Erythroblast (primary cell): ENCODE measurements at regions not wholly inside any gene's neighbourhood (a gene's known extent, or its start where the extent isn't known, plus 50 kb on each side); places are given as distances from the start of the nearest gene placed in this dataset.

ENCODE experiments used
- GATA1 ChIP-seq: IDR thresholded peaks from 2 replicates; pipeline ENCODE4 v1.6.1; 2011; ENCODE audit warnings: low read depth, mild to moderate bottlenecking, control low read depth, low read length, moderate library complexity
- POLR2A ChIP-seq: IDR thresholded peaks from 2 replicates; pipeline ENCODE4 v1.6.1; 2011; ENCODE audit warnings: mild to moderate bottlenecking, low read length

DNA sequence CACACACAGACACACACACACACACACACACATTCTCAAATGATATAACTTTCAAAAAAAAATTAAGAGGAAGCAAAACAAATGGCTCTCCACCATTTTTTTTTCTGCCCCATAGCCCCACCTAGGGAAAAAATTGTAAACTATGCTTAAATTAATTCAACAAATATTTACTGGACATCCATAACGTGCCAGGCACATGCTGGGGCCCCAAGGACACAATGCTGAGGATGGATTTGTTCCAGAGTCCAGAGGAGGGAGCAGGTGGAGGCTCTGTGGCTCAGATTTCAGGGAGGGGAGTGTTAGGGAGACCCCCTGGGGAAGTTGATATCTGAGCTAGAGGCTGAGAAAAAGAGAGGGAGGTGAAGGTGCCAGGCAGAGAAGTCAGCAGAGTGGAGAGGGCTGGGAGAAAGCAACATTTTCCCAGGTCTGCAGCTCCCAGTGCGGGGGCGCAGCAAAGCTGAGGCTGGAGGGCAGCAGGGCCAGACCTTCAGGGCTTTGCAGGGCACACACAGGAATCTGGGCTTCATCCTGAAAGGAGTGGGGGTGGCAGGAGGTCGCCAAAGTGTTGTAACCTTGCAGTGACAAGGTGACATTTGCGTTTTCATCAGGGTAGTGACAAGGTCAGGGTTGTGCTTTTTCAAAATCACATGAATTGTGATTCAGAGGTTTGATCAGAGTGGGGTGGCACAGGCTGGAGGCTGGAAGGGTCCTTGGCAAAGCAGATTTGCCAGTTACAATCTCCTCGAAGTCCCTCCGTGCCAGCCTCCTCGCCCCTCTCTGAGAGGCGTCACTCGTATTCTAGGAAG, 261.6 kb downstream of the WDR11 start:
- no peak for TF ChIP-seq GATA1
- TF ChIP-seq POLR2A, result no peak
